SK-N-SH treated with all-trans-retinoic acid at 6 μM for 48 hours (cell line): ENCODE measurements at regions not wholly inside any gene's neighbourhood (a gene's known extent, or its start where the extent isn't known, plus 50 kb on each side); places are given as distances from the start of the nearest gene placed in this dataset.

Experiments
- ARNTL ChIP-seq: fragments of 450-650 bp; formaldehyde crosslinking; IDR thresholded peaks from 2 replicates; pipeline ENCODE4 v1.5.0; 2020; ENCODE audit warnings: low read depth, mild to moderate bottlenecking, moderate library complexity, borderline replicate concordance
- OSR1 ChIP-seq: fragments of 250-450 bp; sonication (Bioruptor Pico); IDR thresholded peaks from 2 replicates; pipeline ENCODE4 v1.8.0; 2022; ENCODE audit warnings: moderate library complexity, mild to moderate bottlenecking, inconsistent platforms
- PATZ1 ChIP-seq: fragments of 250-450 bp; sonication (Bioruptor Pico); IDR thresholded peaks from 2 replicates; pipeline ENCODE4 v1.8.0; 2020; ENCODE audit warnings: mild to moderate bottlenecking, moderate library complexity, borderline replicate concordance
- SNAI2 ChIP-seq: fragments of 250-450 bp; sonication (Bioruptor Pico); IDR thresholded peaks from 2 replicates; pipeline ENCODE4 v1.5.0; 2020; ENCODE audit warnings: mild to moderate bottlenecking, moderate library complexity
- TSHZ2 ChIP-seq: fragments of 250-450 bp; sonication (Bioruptor Pico); IDR thresholded peaks from 2 replicates; pipeline ENCODE4 v1.5.0; 2020; ENCODE audit warnings: mild to moderate bottlenecking, moderate library complexity
- ZFP3 ChIP-seq: fragments of 250-450 bp; sonication (Bioruptor Pico); IDR thresholded peaks from 2 replicates; pipeline ENCODE4 v1.5.0; 2020; ENCODE audit warnings: mild to moderate bottlenecking, moderate library complexity
- ZFP30 ChIP-seq: fragments of 450-650 bp; formaldehyde crosslinking; IDR thresholded peaks from 2 replicates; pipeline ENCODE4 v1.5.0; 2022; ENCODE audit warnings: mild to moderate bottlenecking, moderate library complexity
- ZNF70 ChIP-seq: fragments of 450-650 bp; formaldehyde crosslinking; IDR thresholded peaks from 2 replicates; pipeline ENCODE4 v1.5.0; 2020; ENCODE audit warnings: mild to moderate bottlenecking, moderate library complexity

GRCh38 chr1:117697220-117697781, 91.5 kb downstream of the TENT5C start:
- TF ChIP-seq ZFP30 (no peak), ZNF70 (CRISPR knock-in tag) (no peak), OSR1 (no peak), ZFP3 (no peak), TSHZ2 (CRISPR knock-in tag) (no peak), PATZ1 (CRISPR knock-in tag) (no peak), SNAI2 (CRISPR knock-in tag) (no peak), ARNTL (CRISPR knock-in tag) (no peak)
